Testis (tissue), 2 donors: ENCODE measurements at regions not wholly inside any gene's neighbourhood (a gene's known extent, or its start where the extent isn't known, plus 50 kb on each side); places are given as distances from the start of the nearest gene placed in this dataset.

Experiments
- POLR2A ChIP-seq: fragments of 450-650 bp; IDR thresholded peaks from one replicate; pipeline ENCODE4 v1.6.1; 2017; ENCODE audit warnings: antibody characterized with exemption, mild to moderate bottlenecking, moderate library complexity
- TF ChIP-seq, protein P1 (sequence below), 3 experiments: fragments of 450-650 bp in 2 of 3; fragments of 200-600 bp in 1 of 3; sonication (generic) in 1 of 3; IDR thresholded peaks; one replicate each; pipeline ENCODE4 v1.5.1; 2016 to 2019; ENCODE audit warnings: antibody characterized with exemption in 3 of 3, mild to moderate bottlenecking in 2 of 3, moderate library complexity in 1 of 3

DNA sequence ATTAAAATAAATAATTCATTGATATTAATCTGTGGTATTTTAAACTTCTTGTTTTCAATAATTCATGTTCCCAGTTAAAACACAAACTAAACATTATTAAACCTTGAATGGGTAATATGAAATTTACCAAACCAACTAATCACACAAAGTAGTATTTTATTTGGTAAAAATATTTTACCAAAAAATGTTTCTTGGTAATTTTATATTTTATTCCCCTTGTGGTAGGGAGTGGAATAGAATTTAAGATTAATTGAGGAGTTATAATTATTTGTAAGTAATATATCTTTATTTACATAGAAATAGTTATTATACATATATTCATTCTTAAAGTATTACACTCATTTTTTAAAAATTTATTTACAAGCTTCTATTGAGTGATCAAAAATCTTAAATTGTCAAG lies 1350.9 kb downstream of the OTOL1 start:
- no peak for TF ChIP-seq POLR2A
- TF ChIP-seq, protein P1, sequence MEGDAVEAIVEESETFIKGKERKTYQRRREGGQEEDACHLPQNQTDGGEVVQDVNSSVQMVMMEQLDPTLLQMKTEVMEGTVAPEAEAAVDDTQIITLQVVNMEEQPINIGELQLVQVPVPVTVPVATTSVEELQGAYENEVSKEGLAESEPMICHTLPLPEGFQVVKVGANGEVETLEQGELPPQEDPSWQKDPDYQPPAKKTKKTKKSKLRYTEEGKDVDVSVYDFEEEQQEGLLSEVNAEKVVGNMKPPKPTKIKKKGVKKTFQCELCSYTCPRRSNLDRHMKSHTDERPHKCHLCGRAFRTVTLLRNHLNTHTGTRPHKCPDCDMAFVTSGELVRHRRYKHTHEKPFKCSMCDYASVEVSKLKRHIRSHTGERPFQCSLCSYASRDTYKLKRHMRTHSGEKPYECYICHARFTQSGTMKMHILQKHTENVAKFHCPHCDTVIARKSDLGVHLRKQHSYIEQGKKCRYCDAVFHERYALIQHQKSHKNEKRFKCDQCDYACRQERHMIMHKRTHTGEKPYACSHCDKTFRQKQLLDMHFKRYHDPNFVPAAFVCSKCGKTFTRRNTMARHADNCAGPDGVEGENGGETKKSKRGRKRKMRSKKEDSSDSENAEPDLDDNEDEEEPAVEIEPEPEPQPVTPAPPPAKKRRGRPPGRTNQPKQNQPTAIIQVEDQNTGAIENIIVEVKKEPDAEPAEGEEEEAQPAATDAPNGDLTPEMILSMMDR (IDR thresholded peaks at IDR 0.05): peak in 1 of 3 experiments; percentile 59
